Activated naive CD8-positive, alpha-beta T cell treated with anti-CD3 and anti-CD28 coated beads for 36 hours (primary cell): ENCODE measurements at regions not wholly inside any gene's neighbourhood (a gene's known extent, or its start where the extent isn't known, plus 50 kb on each side); places are given as distances from the start of the nearest gene placed in this dataset.
"Not testable (repeated sequence)": the region's sequence is repeated elsewhere in the genome, so short reads cannot be mapped to it uniquely, and the experiment has no call there.

Experiments used
- DNase-seq: peaks from one replicate; pipeline ENCODE4 v3.0.0; 2021
- H3K27ac Mint-ChIP-seq: one replicate; pipeline ENCODE4 v1.8.0; 2022; ENCODE audit warnings: mild to moderate bottlenecking, moderate library complexity, mixed read lengths
- H3K27me3 Mint-ChIP-seq: one replicate; pipeline ENCODE4 v1.8.0; 2022; ENCODE audit warnings: mild to moderate bottlenecking, mixed read lengths
- H3K36me3 Mint-ChIP-seq: one replicate; pipeline ENCODE4 v1.8.0; 2021; ENCODE audit warnings: mild to moderate bottlenecking, mixed read lengths
- H3K4me1 Mint-ChIP-seq: one replicate; pipeline ENCODE4 v1.8.0; 2021; ENCODE audit warnings: mixed read lengths
- H3K4me3 Mint-ChIP-seq: one replicate; pipeline ENCODE4 v1.8.0; 2022; ENCODE audit warnings: mild to moderate bottlenecking, moderate library complexity, mixed read lengths
- H3K9me3 Mint-ChIP-seq: one replicate; pipeline ENCODE4 v1.8.0; 2022; ENCODE audit warnings: mixed read lengths

DNA sequence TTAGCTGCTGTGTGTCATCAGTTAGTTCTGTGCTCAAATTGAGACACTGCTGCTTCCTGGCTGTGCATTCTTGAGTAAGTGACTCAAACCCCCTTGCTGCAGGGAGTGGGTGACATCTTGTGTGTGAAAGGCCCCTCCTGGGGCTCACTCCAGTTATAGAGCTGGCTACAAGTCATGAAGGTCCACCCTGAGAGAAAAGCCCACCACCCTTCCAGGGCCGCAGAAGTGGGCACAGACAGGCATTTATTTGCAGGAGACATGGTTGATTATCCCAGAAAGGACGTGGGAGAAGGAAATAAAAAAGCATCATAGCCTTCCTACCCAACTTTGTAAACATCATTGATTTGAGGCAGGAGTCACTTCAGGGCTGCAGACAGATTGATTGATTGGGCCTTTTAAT lies 550.6 kb downstream of the MATN1 start:
- Mint-ChIP-seq H3K4me3 (no peak overlapping the region), H3K27me3 (peaks cover 10% of the 10 kb centered on the region), H3K9me3 (no peaks in the 10 kb centered on the region), H3K27ac (no peak overlapping the region), H3K36me3 (no peaks in the 10 kb centered on the region), H3K4me1 (no peaks in the 10 kb centered on the region)
- no peak for DNase-seq

DNA sequence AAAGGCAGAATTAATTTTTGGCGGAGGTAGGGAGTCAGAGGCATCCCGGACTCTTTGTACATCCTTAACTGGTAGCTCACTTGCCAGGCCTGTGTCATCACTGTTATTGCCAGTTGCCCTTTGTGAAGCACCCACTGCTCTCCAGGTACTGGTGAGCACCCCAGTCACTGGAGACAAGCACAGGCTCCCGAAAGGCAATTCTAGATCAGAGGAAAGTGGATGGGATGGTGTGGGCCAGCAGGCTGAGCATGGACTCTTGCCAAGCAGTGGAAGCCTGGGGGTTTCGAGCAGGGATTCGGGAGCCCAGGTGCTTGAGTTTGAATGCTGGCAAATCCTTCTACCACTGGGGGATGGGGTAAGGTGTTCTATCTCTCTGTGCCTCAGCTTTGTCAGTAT lies 551.1 kb downstream of the MATN1 start:
- H3K36me3 Mint-ChIP-seq, result no peaks in the 10 kb centered on the region
- no peak for DNase-seq
- no peaks in the 10 kb centered on the region for H3K9me3 Mint-ChIP-seq
- no peaks in the 10 kb centered on the region for H3K4me1 Mint-ChIP-seq
- no peak overlapping the region for H3K4me3 Mint-ChIP-seq
- H3K27me3 Mint-ChIP-seq, result peaks cover 7% of the 10 kb centered on the region
- H3K27ac Mint-ChIP-seq, result no peak overlapping the region

DNA sequence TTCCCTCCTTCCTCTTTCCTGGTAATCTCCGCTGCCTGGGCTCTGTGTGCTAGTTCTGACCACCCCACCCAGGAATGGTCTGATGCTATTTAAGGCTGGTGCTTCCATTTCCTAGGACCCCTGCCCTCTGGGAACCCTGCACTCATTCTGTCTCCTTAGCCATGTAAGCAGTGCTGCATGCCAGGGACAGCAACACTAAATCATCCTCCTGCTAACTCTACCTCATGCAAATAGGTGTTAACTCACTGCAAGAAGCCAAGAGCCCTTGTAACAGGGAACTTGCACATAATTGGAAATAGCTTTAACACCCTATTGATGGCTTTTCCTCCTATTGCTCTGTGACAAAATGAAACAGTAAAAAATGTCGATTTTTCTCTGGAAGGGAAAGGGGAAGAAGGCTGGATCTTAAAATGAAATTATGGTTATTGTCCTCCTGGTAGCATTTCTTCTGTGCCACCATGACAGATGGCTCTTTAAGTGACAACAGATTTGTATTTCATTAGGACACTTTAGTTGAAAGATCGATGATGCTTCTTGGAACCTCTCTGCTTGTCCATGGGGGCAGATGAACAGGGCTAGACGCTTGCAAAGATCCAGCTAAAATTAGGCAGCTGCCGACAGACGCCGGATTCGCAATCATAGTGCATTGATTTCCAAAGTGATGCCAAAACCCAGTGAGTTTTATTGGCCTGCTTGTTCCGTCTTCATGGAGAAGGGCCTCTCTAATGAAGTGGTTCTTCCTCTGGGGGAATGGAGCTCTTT lies 551.7 kb downstream of the MATN1 start:
- H3K9me3 Mint-ChIP-seq, result no peaks in the 10 kb centered on the region
- H3K36me3 Mint-ChIP-seq, result no peaks in the 10 kb centered on the region
- H3K4me1 Mint-ChIP-seq, result no peaks in the 10 kb centered on the region
- no peak overlapping the region for H3K27ac Mint-ChIP-seq
- peaks cover 9% of the 10 kb centered on the region for H3K27me3 Mint-ChIP-seq
- DNase-seq, result no peak
- H3K4me3 Mint-ChIP-seq, result no peak overlapping the region

DNA sequence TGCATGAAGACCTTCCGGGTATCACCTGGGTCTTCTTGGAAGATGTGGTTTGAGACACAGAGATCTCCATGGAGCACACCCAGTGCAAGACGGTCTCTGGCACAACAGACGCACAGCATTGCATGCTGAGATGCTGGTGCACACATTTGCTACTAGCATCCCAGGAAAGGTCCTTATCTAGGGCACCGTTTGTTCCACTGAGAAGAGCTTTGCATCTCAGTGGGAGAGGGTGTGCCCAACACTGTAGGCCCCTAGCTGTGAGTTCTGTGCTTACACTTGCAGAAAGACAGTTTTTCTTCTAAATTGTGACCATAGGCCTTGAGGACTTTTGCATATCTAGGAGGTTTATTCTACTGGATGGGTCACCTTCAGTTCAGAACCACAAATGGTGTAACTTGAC lies 554.1 kb downstream of the MATN1 start:
- no peaks in the 10 kb centered on the region for H3K4me1 Mint-ChIP-seq
- H3K27ac Mint-ChIP-seq, result no peak overlapping the region
- DNase-seq, result no peak
- peaks cover 20% of the 10 kb centered on the region for H3K27me3 Mint-ChIP-seq
- H3K36me3 Mint-ChIP-seq, result no peaks in the 10 kb centered on the region
- H3K9me3 Mint-ChIP-seq, result no peaks in the 10 kb centered on the region
- no peak overlapping the region for H3K4me3 Mint-ChIP-seq

DNA sequence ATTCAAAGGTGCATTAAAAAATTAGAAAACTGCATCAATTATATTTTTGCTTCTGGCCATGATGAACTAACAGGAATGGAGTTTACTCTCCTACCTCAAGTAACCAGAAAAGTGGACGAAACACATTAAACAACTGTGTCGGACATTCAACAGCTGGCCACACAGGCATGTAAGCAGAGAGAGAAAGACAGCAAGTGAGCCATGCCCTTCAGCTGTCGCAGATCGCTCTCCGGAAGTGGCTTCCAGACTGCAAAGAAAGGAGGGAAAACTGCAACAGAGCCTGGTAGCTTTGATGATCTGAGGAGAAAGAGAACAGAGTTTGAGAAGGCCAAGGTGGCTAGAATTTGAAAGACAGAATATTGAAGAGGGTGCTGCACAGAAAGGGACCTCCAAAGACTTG lies 557.2 kb downstream of the MATN1 start:
- DNase-seq, result no peak
- H3K27me3 Mint-ChIP-seq, result peaks cover 25% of the 10 kb centered on the region
- no peak overlapping the region for H3K4me3 Mint-ChIP-seq
- no peaks in the 10 kb centered on the region for H3K9me3 Mint-ChIP-seq
- H3K36me3 Mint-ChIP-seq, result no peaks in the 10 kb centered on the region
- no peak overlapping the region for H3K27ac Mint-ChIP-seq
- no peaks in the 10 kb centered on the region for H3K4me1 Mint-ChIP-seq

DNA sequence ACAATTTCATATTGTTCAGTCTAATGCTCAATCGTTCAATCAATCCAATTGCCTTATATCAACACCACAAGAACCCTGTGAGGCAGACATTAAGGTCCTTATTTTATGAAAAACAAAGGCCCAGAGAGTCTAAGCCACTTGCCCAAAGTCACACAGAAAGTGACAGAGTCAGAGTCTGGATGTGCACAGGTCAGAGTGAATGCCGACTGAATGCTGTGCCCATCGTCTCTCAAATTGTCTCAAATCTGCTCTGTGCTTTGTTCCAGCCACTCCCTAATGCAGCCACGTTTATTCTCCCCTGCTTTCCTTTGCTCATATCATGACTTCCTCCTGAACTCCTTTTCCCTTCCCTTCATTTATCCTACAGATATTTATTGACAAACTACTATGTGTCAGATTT lies 558.3 kb downstream of the MATN1 start:
- no peaks in the 10 kb centered on the region for H3K36me3 Mint-ChIP-seq
- H3K27me3 Mint-ChIP-seq, result peaks cover 25% of the 10 kb centered on the region
- H3K4me3 Mint-ChIP-seq, result no peak overlapping the region
- no peaks in the 10 kb centered on the region for H3K9me3 Mint-ChIP-seq
- H3K4me1 Mint-ChIP-seq, result no peaks in the 10 kb centered on the region
- no peak for DNase-seq
- H3K27ac Mint-ChIP-seq, result no peak overlapping the region

DNA sequence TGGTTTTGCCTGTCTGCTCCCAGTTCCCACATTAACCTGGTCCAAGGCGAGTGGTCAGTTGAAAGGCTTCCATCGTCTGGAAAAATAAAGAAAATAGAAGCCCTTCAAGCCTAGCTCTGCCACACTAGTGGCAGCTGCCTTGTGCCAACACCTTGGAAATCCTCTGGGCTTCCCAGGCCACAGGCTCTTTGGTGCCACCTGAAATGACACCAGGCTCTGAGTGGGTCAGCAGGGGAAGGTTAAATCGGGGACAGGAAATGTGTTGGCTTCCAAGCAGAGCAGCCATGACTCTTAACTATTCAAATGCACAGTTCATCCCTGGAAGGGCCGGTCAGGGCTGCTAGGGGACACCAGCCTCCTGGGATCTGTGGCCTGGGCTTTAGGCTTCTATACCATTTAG lies 558.7 kb downstream of the MATN1 start:
- H3K27ac Mint-ChIP-seq, result no peak overlapping the region
- peaks cover 25% of the 10 kb centered on the region for H3K27me3 Mint-ChIP-seq

DNA sequence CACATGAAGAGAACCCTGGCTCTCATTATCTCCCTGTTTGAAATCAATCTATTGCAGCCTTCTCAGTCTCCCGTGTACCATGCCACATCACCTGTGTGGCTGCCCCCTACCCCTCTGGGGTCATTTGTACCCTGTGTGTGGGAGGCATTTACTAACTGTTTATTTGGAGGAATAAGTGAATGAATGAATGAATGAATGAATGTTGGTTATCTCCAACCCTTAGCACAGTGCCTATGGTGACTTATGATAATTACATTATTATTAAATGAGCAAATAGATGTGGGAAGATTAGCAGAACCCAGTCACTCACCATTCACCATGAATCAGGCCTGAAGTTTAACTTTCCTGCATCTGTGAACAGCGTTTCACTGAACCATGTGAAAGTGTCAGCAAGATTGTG lies 560.8 kb downstream of the MATN1 start:
- H3K27ac Mint-ChIP-seq, result no peak overlapping the region
- H3K4me3 Mint-ChIP-seq, result no peak overlapping the region
- no peaks in the 10 kb centered on the region for H3K9me3 Mint-ChIP-seq
- H3K4me1 Mint-ChIP-seq, result no peaks in the 10 kb centered on the region
- DNase-seq, result no peak
- H3K36me3 Mint-ChIP-seq, result no peaks in the 10 kb centered on the region
- peaks cover 25% of the 10 kb centered on the region for H3K27me3 Mint-ChIP-seq

More for the DNA sequence above, 558.7 kb downstream of the MATN1 start:
- Mint-ChIP-seq H3K9me3 (no peaks in the 10 kb centered on the region), H3K4me1 (no peaks in the 10 kb centered on the region), H3K4me3 (no peak overlapping the region), H3K36me3 (no peaks in the 10 kb centered on the region)
- DNase-seq, result no peak

DNA sequence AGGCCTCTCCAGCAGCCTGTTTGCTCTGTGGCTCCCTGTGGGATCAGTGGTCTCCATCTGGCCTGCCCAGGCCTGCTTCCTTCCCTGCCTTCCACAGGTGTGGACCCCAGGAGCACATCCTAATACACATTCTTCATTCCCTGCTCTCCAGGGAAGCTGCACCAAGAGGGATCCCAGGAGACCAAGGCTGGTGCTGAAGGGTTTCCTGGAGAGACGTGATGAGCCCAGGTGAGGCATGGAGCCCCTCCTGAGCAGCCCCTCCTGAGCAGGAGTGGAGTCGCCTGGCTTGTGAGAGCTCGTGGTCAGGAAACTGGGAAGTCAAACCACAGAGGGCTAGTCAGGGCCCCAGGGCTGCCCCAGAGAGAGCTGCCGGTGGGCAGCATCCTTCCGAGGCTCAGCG lies 561.4 kb downstream of the MATN1 start:
- H3K4me1 Mint-ChIP-seq, result no peaks in the 10 kb centered on the region
- no peaks in the 10 kb centered on the region for H3K9me3 Mint-ChIP-seq

DNA sequence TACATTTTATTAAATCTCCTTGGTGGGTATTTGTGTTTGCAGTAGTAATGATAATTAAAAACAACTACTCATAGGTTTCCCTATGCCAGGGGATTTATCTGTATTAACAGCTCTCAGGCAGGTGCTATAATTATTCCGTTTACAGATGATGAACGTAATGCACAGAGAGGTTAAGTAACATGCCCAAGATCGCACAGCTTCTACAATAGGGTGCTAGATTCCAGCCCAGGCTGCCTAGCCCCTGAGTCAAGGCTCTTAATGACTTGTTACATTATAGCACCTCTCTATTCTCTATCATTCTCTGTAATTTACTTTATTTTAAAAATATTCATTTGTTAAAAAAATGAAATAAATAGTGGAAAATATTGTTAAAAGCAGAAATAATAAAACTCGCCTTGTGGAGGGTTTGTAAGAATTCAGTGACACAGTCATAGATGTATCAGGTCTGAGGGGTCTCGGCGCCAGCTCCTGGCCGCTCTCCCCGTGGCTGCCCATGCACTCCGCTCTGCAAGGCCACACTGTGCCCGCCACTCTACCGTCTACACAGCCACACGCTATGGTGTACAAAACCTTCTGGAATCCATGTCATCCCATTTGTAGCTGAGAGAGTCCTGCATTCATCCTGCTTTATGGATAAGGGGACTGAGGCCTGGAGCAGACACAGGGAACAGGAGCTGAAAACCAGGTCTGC lies 562.2 kb downstream of the MATN1 start:
- no peaks in the 10 kb centered on the region for H3K36me3 Mint-ChIP-seq
- H3K27me3 Mint-ChIP-seq, result peaks cover 19% of the 10 kb centered on the region
- H3K4me3 Mint-ChIP-seq, result no peak overlapping the region
- no peaks in the 10 kb centered on the region for H3K4me1 Mint-ChIP-seq
- DNase-seq, result no peak
- no peak overlapping the region for H3K27ac Mint-ChIP-seq
- no peaks in the 10 kb centered on the region for H3K9me3 Mint-ChIP-seq

More for the DNA sequence above, 561.4 kb downstream of the MATN1 start:
- DNase-seq, result no peak
- Mint-ChIP-seq H3K27ac (no peak overlapping the region), H3K4me3 (no peak overlapping the region), H3K36me3 (no peaks in the 10 kb centered on the region), H3K27me3 (peaks cover 22% of the 10 kb centered on the region)

DNA sequence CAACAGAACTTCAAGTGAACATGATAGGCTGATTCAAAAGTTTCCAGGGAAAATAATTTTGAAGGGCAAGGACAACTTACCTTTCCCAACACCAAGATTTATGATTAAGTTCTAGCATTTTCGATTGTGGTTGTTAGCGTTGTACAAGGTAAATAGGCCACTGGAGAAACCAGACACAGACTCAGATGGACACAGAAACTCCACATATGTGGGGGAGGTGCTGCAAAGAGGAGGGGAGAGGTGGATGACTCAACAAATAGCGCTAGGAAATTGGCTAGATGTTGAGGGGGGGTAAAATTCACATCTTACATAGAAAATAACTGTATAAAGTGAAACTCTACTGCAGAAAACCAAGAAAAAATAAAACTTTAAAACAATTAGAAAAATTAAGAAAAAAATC lies 564.4 kb downstream of the MATN1 start:
- H3K4me3 Mint-ChIP-seq, result no peak overlapping the region
- peaks cover 15% of the 10 kb centered on the region for H3K27me3 Mint-ChIP-seq
- no peak for DNase-seq
- no peak overlapping the region for H3K27ac Mint-ChIP-seq
- peaks cover 3% of the 10 kb centered on the region for H3K9me3 Mint-ChIP-seq
- no peaks in the 10 kb centered on the region for H3K36me3 Mint-ChIP-seq
- H3K4me1 Mint-ChIP-seq, result no peaks in the 10 kb centered on the region

DNA sequence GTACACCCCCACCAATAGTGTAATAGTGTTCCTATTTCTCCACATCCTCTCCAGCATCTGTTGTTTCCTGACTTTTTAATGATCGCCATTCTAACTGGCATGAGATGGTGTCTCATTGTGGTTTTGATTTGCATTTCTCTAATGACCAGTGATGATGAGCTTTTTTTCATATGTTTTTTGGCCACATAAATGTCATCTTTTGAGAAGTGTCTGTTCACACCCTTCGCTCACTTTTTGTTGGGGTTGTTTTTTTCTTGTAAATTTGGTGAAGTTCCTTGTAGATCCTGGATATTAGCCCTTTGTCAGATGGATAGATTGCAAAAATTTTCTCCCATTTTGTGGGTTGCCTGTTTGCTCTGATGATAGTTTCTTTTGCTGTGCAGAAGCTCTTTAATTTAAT lies 567.7 kb downstream of the MATN1 start:
- not testable (repeated sequence) for H3K4me1 Mint-ChIP-seq, H3K36me3 Mint-ChIP-seq, H3K27ac Mint-ChIP-seq, DNase-seq, H3K4me3 Mint-ChIP-seq
- Mint-ChIP-seq H3K27me3 (peaks cover 10% of the 10 kb centered on the region), H3K9me3 (peaks cover 11% of the 10 kb centered on the region)

DNA sequence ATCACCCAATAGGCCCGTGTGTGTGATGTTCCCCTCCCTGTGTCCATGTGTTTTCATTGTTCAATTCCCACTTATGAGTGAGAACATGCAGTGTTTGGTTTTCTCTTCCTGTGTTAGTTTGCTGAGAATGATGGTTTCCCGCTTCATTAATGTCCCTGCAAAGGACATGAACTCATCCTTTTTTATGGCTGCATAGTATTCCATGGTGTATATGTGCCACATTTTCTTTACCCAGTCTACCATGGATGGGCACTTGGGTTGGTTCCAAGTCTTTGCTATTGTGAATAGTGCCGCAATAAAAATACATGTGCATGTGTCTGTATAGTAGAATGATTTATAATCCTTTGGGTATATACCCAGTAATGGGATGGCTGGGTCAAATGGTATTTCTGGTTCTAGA lies 568.1 kb downstream of the MATN1 start:
- not testable (repeated sequence) for H3K36me3 Mint-ChIP-seq, H3K4me3 Mint-ChIP-seq, H3K27ac Mint-ChIP-seq, H3K4me1 Mint-ChIP-seq, DNase-seq
- Mint-ChIP-seq H3K27me3 (peaks cover 10% of the 10 kb centered on the region), H3K9me3 (peaks cover 11% of the 10 kb centered on the region)

DNA sequence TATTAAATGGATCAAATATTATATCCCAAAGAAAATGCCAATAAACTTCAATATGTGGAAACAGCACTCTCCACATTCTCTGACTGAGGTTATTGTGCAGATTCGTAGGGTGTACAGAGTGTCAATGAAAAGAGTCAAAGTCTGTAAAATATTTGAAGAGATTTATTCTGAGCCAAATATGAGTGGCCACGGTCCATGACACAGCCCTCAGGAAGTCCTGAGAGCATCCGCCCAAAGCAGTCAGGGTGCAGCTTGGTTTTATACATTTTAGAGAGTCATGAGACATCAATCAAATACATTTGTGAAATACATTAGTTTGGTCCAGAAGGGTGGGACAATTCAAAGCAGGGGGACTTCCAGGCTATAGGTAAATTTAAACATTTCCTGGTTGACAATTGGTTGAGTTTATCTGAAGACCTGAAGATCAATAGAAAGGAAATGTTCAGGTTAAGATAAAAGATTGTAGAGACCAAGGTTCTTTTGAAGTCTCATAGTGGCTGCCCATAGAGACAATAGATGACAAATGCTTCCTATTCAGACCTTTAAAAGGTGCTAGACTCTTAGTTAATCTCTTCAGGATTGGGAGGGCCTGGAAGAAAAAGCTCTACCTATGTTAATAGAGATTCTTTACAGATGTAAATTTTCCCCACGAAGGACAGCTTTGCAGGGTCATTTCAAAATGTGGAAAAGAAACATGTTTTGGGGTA lies 569.5 kb downstream of the MATN1 start:
- H3K27me3 Mint-ChIP-seq, result peaks cover 10% of the 10 kb centered on the region
- H3K4me3 Mint-ChIP-seq, result no peak overlapping the region
- H3K9me3 Mint-ChIP-seq, result peaks cover 11% of the 10 kb centered on the region
- H3K27ac Mint-ChIP-seq, result no peak overlapping the region
- DNase-seq, result no peak
- no peaks in the 10 kb centered on the region for H3K36me3 Mint-ChIP-seq
- no peaks in the 10 kb centered on the region for H3K4me1 Mint-ChIP-seq

DNA sequence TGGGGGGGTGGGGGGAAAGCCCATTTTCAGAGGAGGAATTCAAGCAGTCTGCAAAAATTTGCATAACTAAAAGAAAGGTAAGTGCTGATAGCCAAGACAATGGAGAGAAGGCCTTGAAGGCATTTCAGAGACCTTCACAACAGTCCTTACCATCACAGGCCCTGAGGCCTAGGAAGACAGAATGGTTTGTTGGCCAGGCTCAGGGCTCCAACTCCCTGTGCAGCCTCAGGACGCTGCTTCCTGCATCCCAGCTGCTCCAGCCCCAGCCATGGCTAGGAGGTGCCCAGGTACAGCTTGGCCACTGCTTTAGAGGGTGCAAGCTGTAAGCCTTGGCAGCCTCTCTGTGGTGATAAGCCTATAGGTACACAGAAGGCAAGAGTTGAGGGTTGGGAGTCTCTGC lies 571.6 kb downstream of the MATN1 start:
- H3K9me3 Mint-ChIP-seq, result peaks cover 11% of the 10 kb centered on the region
- no peak overlapping the region for H3K4me3 Mint-ChIP-seq
- H3K27ac Mint-ChIP-seq, result no peak overlapping the region
- H3K4me1 Mint-ChIP-seq, result no peaks in the 10 kb centered on the region
- no peak for DNase-seq
- H3K27me3 Mint-ChIP-seq, result peaks cover 11% of the 10 kb centered on the region
- H3K36me3 Mint-ChIP-seq, result no peaks in the 10 kb centered on the region
